Keratinocyte (primary cell): ENCODE measurements at regions not wholly inside any gene's neighbourhood (a gene's known extent, or its start where the extent isn't known, plus 50 kb on each side); places are given as distances from the start of the nearest gene placed in this dataset.

ENCODE experiments used
- EZH2 ChIP-seq: IDR thresholded peaks from one replicate; pipeline ENCODE4 v1.6.1; 2012; ENCODE audit warnings: inconsistent platforms, mild to moderate bottlenecking, low read length, moderate library complexity
- TF ChIP-seq, protein P1 (sequence below), 3 experiments: IDR thresholded peaks in 1 of 3; conservative IDR thresholded peaks in 1 of 3; optimal IDR thresholded peaks in 1 of 3; 2 replicates in 2 of 3; 3 replicates in 1 of 3; pipeline versions ENCODE3 to v1.5.1; 2011; ENCODE audit warnings: low read length in 3 of 3, mild to moderate bottlenecking in 3 of 3, moderate library complexity in 2 of 3, control low read depth in 1 of 3, inconsistent platforms in 1 of 3; ENCODE audit not compliant: insufficient read depth in 2 of 3; ENCODE audit errors: extremely low read depth in 1 of 3

GRCh38 chr2:15725101-15725781 lies 133.6 kb downstream of the DDX1 start:
- TF ChIP-seq, protein P1, sequence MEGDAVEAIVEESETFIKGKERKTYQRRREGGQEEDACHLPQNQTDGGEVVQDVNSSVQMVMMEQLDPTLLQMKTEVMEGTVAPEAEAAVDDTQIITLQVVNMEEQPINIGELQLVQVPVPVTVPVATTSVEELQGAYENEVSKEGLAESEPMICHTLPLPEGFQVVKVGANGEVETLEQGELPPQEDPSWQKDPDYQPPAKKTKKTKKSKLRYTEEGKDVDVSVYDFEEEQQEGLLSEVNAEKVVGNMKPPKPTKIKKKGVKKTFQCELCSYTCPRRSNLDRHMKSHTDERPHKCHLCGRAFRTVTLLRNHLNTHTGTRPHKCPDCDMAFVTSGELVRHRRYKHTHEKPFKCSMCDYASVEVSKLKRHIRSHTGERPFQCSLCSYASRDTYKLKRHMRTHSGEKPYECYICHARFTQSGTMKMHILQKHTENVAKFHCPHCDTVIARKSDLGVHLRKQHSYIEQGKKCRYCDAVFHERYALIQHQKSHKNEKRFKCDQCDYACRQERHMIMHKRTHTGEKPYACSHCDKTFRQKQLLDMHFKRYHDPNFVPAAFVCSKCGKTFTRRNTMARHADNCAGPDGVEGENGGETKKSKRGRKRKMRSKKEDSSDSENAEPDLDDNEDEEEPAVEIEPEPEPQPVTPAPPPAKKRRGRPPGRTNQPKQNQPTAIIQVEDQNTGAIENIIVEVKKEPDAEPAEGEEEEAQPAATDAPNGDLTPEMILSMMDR (optimal IDR thresholded peaks at IDR 0.05 in 1 of 3, IDR thresholded peaks at IDR 0.05 in 1 of 3, conservative IDR thresholded peaks at IDR 0.05 in 1 of 3; ENCODE audit: extremely low read depth in 1 of 3, insufficient read depth in 2 of 3, low read length in 3 of 3): no peak
- TF ChIP-seq EZH2: no peak
